HepG2 (cell line): ENCODE measurements at regions not wholly inside any gene's neighbourhood (a gene's known extent, or its start where the extent isn't known, plus 50 kb on each side); places are given as distances from the start of the nearest gene placed in this dataset.

Experiments
- ATF2 ChIP-seq: sonication (generic); formaldehyde crosslinking; IDR thresholded peaks from 2 replicates; pipeline ENCODE4 v1.4.0; 2020; ENCODE audit warnings: missing genetic modification reagents
- BCL6 ChIP-seq: IDR thresholded peaks from 2 replicates; pipeline ENCODE4 v1.6.1; 2016; ENCODE audit warnings: missing genetic modification reagents, missing compliant biosample characterization
- CBX1 ChIP-seq: IDR thresholded peaks from one replicate; pipeline ENCODE4 v1.6.1; 2016; ENCODE audit warnings: antibody characterized with exemption, low read depth
- CREB1 ChIP-seq, 2 experiments: fragments of 450-650 bp in 1 of 2; IDR thresholded peaks; 2 replicates each; pipeline ENCODE4 v1.6.1; 2016 to 2017; ENCODE audit warnings: control low read depth in 1 of 2, mild to moderate bottlenecking in 1 of 2, missing compliant biosample characterization in 1 of 2, missing genetic modification characterization in 1 of 2
- LBX2 ChIP-seq: sonication (generic); formaldehyde crosslinking; IDR thresholded peaks from 2 replicates; pipeline ENCODE4 v1.5.0; 2020; ENCODE audit warnings: missing genetic modification reagents, mild to moderate bottlenecking, borderline replicate concordance
- NCOR1 ChIP-seq: fragments of 200-600 bp; sonication (generic); IDR thresholded peaks from 2 replicates; pipeline ENCODE4 v1.7.0; 2017; ENCODE audit warnings: antibody characterized with exemption, low read length, borderline replicate concordance
- NFIC ChIP-seq: IDR thresholded peaks from 2 replicates; pipeline ENCODE4 v1.6.1; 2012; ENCODE audit warnings: mild to moderate bottlenecking, low read length, inconsistent platforms
- TAF1 ChIP-seq: sonication (generic); formaldehyde crosslinking; IDR thresholded peaks from 2 replicates; pipeline ENCODE4 v1.4.0; 2020; ENCODE audit warnings: missing genetic modification reagents
- TEAD3 ChIP-seq: optimal IDR thresholded peaks from 2 replicates; pipeline ENCODE3; 2016; ENCODE audit warnings: borderline replicate concordance
- ZBTB39 ChIP-seq: sonication (generic); formaldehyde crosslinking; IDR thresholded peaks from 2 replicates; pipeline ENCODE4 v1.5.0; 2020; ENCODE audit warnings: missing genetic modification reagents
- ZBTB7A ChIP-seq: sonication (generic); formaldehyde crosslinking; IDR thresholded peaks from 2 replicates; pipeline ENCODE4 v1.8.0; 2022; ENCODE audit warnings: mild to moderate bottlenecking, missing genetic modification reagents
- ZC3H4 ChIP-seq: sonication (generic); formaldehyde crosslinking; IDR thresholded peaks from 2 replicates; pipeline ENCODE4 v1.4.0; 2020; ENCODE audit warnings: missing genetic modification reagents, borderline replicate concordance
- ZFP41 ChIP-seq: sonication (generic); formaldehyde crosslinking; IDR thresholded peaks from 2 replicates; pipeline ENCODE4 v1.4.0; 2020; ENCODE audit warnings: mild to moderate bottlenecking, missing genetic modification reagents, borderline replicate concordance
- ZNF350 ChIP-seq: sonication (generic); formaldehyde crosslinking; IDR thresholded peaks from 2 replicates; pipeline ENCODE4 v1.4.0; 2020; ENCODE audit warnings: mild to moderate bottlenecking, low read depth, missing genetic modification reagents, borderline replicate concordance
- ZNF580 ChIP-seq: IDR thresholded peaks from 2 replicates; pipeline ENCODE4 v1.6.1; 2016; ENCODE audit warnings: low read depth, borderline replicate concordance
- ZNF609 ChIP-seq: sonication (generic); formaldehyde crosslinking; IDR thresholded peaks from 2 replicates; pipeline ENCODE4 v1.4.0; 2020; ENCODE audit warnings: mild to moderate bottlenecking, missing genetic modification reagents, borderline replicate concordance
- ZNF724P ChIP-seq: sonication (generic); formaldehyde crosslinking; IDR thresholded peaks from 2 replicates; pipeline ENCODE4 v1.8.0; 2022; ENCODE audit warnings: missing genetic modification reagents, borderline replicate concordance
- ZNF772 ChIP-seq: sonication (generic); formaldehyde crosslinking; IDR thresholded peaks from 2 replicates; pipeline ENCODE4 v1.5.0; 2020; ENCODE audit warnings: mild to moderate bottlenecking, missing genetic modification reagents
- ZNF781 ChIP-seq: sonication (generic); formaldehyde crosslinking; IDR thresholded peaks from 2 replicates; pipeline ENCODE4 v1.5.1; 2020; ENCODE audit warnings: borderline replicate concordance, mild to moderate bottlenecking, missing genetic modification reagents; ENCODE audit errors: not compliant biosample characterization

GRCh38 chr6:37103169-37104039 lies 66.5 kb upstream of the PIM1 start (continued):
- TF ChIP-seq ZNF609 (peak; percentile 79; the same call in 1 of the 2 replicates), ZNF580 (CRISPR knock-in tag) (no peak), ZC3H4 (CRISPR knock-in tag) (no peak), ATF2 (peak; percentile 76), TAF1 (0 out of 2 replicates have a peak, but pooled peaks have one; percentile 8), NCOR1 (peak; percentile 51; the same call in 1 of the 2 replicates), CREB1 (IDR thresholded peaks at IDR 0.05) (no peak), CREB1 (CRISPR knock-in tag; IDR thresholded peaks at IDR 0.05) (peak; percentile 25; the same call in 1 of the 2 replicates), BCL6 (CRISPR knock-in tag) (peak; percentile 85), ZNF781 (CRISPR knock-in tag) (no peak), ZNF350 (CRISPR knock-in tag) (peak; percentile 78), ZBTB7A (no peak), ZBTB39 (CRISPR knock-in tag) (0 out of 2 replicates have a peak, but pooled peaks have one; percentile 80), ZNF772 (CRISPR knock-in tag) (peak; percentile 54; the same call in 1 of the 2 replicates), ZNF724P (CRISPR knock-in tag) (no peak), TEAD3 (CRISPR knock-in tag) (peak; percentile 92), ZFP41 (CRISPR knock-in tag) (0 out of 2 replicates have a peak, but pooled peaks have one; percentile 22), LBX2 (CRISPR knock-in tag) (no peak), NFIC (peak; percentile 95), CBX1 (no peak)
